Duodenal mucosa (tissue), 2 donors: ENCODE measurements at regions not wholly inside any gene's neighbourhood (a gene's known extent, or its start where the extent isn't known, plus 50 kb on each side); places are given as distances from the start of the nearest gene placed in this dataset.

Source experiments
- H3K27ac ChIP-seq: one replicate; pipeline ENCODE4 v1.7.0; 2013; ENCODE audit warnings: low read depth, low read length
- H3K27me3 ChIP-seq, 2 donors: one replicate each; pipeline ENCODE4 v1.7.0; 2013; ENCODE audit warnings: low read length in 2 of 2, control low read depth in 1 of 2; ENCODE audit not compliant: insufficient read depth in 2 of 2, control insufficient read depth in 1 of 2
- H3K36me3 ChIP-seq, 2 donors: one replicate each; pipeline ENCODE4 v1.7.0; 2013; ENCODE audit warnings: low read length in 2 of 2, control low read depth in 1 of 2; ENCODE audit not compliant: insufficient read depth in 2 of 2, control insufficient read depth in 1 of 2
- H3K4me1 ChIP-seq, 2 donors: one replicate each; pipeline ENCODE4 v1.7.0; 2013; ENCODE audit warnings: low read length in 2 of 2, control low read depth in 1 of 2; ENCODE audit not compliant: insufficient read depth in 2 of 2, control insufficient read depth in 1 of 2
- H3K4me3 ChIP-seq, 2 donors: one replicate each; pipeline ENCODE4 v1.7.0; 2013; ENCODE audit warnings: low read length in 2 of 2, low read depth in 1 of 2
- H3K9ac ChIP-seq, 2 donors: one replicate each; pipeline ENCODE4 v1.7.0; 2013; ENCODE audit warnings: low read length in 2 of 2, low read depth in 1 of 2
- H3K9me3 ChIP-seq, 2 donors: one replicate each; pipeline ENCODE4 v1.7.0; 2013; ENCODE audit warnings: low read length in 2 of 2, control low read depth in 1 of 2; ENCODE audit not compliant: control insufficient read depth in 1 of 2

DNA sequence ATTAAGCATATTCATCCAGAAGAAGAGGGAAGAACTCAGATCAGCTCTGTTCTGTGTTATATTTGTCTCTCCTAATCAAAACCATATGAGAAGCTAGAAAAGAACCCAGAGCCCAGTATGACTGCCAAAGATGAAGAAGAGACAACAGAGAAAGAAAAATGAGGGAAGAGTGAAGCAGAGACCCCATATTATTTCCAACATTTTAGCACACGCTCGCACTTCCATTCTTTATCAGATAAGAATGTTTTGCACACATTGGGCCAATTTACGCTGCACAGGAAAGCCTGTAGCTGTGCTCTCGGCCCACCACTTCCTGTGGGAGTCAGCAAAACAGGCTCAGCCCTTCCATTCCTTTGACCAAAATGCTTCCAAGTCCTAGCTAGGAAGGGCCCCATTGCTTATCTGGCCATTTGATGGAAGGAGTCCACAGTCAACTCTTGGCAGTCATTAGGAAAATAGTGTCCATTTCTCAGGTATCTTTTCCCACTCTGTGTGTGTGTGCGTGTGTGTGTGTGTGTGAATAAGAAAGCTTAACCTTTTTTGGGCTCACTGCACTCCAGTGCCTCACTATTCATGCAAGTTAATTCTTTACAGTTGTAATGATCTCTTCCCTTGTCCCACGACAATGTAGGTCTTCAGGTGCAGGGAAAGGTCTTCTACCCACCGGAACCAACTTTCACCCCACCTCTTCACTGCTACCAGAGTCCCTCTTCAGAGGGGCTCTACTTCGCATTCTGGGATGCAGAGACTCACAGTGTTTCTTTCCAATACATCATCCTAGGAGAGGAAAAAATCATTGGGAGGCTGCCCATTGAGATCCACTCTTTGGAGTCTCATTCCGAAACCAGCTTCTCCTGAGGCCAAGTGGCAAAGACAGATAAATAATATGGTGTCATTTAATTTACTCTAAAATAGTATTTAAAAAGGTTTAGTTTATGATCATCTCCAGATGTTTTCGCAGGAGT lies 237.5 kb downstream of the COG6 start:
- H3K27me3 ChIP-seq = no peaks in the 10 kb centered on the region
- H3K4me3 ChIP-seq = no peak overlapping the region
- H3K4me1 ChIP-seq = no peaks in the 10 kb centered on the region
- no peak overlapping the region for H3K9ac ChIP-seq
- H3K9me3 ChIP-seq = no peaks in the 10 kb centered on the region
- no peak overlapping the region for H3K27ac ChIP-seq
- no peaks in the 10 kb centered on the region for H3K36me3 ChIP-seq

DNA sequence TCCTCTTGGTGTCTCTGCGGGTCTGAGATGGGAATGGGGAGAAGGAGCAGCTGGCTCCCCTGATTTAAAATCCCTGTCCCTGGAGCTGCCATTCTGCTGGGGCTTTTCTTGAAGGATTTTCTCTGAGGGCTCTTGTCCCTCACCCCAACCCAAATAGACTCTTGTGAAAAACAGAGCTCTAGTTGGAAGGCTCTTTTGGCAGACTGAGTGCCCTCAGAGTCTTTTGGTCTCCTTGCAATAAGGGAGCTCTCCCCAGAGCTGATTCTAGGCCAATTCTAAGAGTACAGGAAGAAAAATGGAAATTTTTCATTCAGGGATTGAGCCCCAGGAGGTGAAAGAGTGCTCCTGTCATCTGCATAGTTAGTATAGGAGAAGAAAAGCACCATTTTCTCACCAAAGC lies 238.3 kb downstream of the COG6 start:
- Histone ChIP-seq H3K27ac (no peak overlapping the region), H3K4me3 (no peak overlapping the region), H3K36me3 (no peaks in the 10 kb centered on the region), H3K4me1 (no peaks in the 10 kb centered on the region), H3K27me3 (no peaks in the 10 kb centered on the region), H3K9me3 (no peaks in the 10 kb centered on the region), H3K9ac (no peak overlapping the region)

DNA sequence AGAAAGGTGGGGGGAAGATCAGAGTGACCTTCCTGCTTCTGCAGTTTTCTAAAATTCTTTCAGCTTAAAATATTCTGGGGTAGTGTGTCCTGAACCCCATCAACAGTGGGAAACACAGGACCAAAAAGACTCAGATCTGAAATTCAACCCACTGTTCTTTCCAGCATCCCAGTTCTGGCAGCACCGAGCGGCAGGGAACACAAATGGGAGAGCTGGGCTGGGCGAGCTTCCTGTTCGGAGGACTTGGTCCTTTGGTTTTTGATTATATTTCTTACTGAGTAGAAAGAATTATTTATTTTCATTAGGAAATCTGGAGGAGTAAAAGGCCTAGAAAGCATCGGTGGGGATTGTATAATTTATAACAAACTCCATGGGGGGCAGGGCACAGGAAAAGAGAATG lies 239.1 kb downstream of the COG6 start:
- H3K9me3 ChIP-seq = no peaks in the 10 kb centered on the region
- H3K4me1 ChIP-seq = no peaks in the 10 kb centered on the region
- H3K27me3 ChIP-seq = no peaks in the 10 kb centered on the region
- H3K27ac ChIP-seq = no peak overlapping the region
- H3K4me3 ChIP-seq = no peak overlapping the region
- H3K9ac ChIP-seq = no peak overlapping the region
- H3K36me3 ChIP-seq = no peaks in the 10 kb centered on the region

DNA sequence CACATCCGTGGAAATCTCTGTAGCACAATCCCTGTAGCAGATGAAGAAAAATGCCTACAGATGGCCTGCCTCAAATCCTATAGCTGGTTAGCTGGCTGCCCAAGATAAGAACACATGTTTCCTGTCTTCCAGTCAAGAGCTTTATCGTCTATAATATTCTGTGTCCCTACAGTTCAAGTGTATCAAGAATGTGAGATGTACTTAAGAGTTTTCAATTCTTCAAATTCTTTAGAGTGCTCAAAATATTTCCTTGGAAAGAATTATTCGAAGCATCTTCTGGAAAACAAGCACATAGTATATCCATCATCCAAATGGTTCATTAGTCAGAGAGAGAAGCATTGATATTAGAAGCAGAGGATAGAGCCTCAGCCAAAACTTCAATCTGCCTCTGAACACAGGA lies 239.8 kb downstream of the COG6 start:
- Histone ChIP-seq H3K36me3 (no peaks in the 10 kb centered on the region), H3K4me3 (no peak overlapping the region), H3K27me3 (no peaks in the 10 kb centered on the region), H3K9ac (no peak overlapping the region), H3K27ac (no peak overlapping the region), H3K4me1 (no peaks in the 10 kb centered on the region), H3K9me3 (no peaks in the 10 kb centered on the region)

DNA sequence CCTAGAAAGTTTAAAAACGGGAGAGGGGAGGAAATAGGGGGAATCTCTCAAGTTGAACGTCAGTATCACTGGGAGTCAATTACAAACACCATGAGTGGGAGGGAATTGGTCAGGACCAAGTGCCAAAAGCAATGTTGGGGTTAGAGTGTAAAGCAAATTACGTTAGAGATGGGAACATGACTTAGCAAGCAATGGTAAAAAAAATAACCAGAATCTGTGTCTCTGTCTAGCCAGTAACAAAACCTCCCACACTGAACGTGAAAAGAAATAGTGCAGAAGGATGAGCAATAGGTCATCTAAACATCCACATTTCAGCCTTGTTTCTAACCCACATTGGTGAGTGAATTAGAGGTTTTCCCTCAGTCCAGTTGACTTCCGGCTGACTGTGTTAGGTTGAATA lies 242.2 kb downstream of the COG6 start:
- no peak overlapping the region for H3K27ac ChIP-seq
- no peak overlapping the region for H3K4me3 ChIP-seq
- H3K4me1 ChIP-seq = no peaks in the 10 kb centered on the region
- H3K36me3 ChIP-seq = no peaks in the 10 kb centered on the region
- no peaks in the 10 kb centered on the region for H3K27me3 ChIP-seq
- H3K9ac ChIP-seq = no peak overlapping the region
- H3K9me3 ChIP-seq = no peaks in the 10 kb centered on the region

DNA sequence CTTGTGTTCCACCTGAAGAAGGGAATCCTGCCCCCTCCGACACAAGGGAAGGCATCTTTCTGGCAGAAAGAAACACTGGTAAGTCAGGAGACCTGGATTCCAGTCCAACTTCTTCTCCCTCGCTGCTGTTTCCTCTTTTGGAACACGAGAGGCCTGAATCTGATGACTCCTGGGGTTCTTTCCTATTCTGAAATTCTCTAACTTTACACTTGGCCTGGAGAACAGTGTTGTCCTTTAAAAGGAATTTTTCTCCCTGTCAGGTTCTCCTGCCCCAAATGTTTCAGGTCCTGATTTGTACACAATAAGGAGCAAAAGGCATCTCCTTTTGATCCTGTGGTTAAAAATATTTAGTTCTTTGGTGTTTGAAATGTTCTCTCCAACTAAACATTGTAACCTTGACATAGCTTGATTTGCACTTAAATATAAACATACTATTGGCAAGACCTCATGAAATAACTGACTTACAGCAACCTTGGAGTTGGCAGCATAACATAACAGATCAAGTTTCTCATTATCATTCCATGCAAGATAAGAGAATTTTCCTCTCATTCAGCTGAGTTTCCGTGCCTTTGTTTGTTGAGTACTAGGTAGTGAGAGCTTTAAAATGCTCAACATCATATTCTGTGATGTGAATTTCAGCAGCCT lies 244.8 kb downstream of the COG6 start:
- H3K27ac ChIP-seq = no peak overlapping the region
- H3K4me1 ChIP-seq = no peaks in the 10 kb centered on the region
- no peak overlapping the region for H3K4me3 ChIP-seq
- H3K9ac ChIP-seq = no peak overlapping the region
- no peaks in the 10 kb centered on the region for H3K27me3 ChIP-seq
- H3K9me3 ChIP-seq = no peaks in the 10 kb centered on the region
- H3K36me3 ChIP-seq = no peaks in the 10 kb centered on the region

DNA sequence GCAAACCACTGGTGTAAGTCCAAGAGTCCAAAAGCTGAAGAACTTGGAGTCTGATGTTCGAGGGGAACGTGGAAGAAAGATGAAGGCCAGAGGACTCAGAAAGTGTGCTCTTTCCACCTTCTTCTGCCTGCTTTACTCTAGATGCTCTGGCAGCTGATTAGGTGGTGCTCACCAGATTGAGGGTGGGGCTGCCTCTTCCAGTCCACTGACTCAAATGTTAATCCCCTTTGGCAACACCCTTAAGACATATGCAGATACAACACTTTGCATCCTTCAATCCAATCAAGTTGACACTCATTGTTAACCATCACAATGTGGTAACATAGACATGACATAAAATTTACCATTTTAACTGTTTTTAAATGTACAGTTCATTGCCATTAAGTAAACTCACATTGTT lies 249.5 kb downstream of the COG6 start:
- Histone ChIP-seq H3K27me3 (no peaks in the 10 kb centered on the region), H3K9ac (no peak overlapping the region), H3K4me3 (no peak overlapping the region), H3K4me1 (no peaks in the 10 kb centered on the region), H3K36me3 (no peaks in the 10 kb centered on the region), H3K9me3 (no peaks in the 10 kb centered on the region), H3K27ac (no peak overlapping the region)

DNA sequence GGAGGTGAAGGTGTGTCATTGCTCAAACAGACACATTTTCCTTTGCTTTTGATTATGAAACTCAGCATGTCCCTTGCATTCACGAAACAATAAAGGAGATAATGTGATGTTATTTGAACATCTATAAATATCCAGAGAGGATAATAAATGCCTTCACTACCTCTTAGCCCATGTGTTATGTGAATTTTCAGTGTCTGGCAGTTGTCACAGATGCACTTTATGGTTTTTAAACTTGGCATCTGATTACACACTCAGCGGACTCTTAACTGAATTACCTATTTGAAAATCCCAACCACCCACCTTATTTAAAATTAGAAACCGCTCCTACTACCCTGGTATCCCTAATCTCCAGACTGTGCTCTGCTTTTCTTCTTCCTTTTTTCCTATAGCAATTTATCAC lies 254.2 kb downstream of the COG6 start:
- H3K36me3 ChIP-seq = no peaks in the 10 kb centered on the region
- H3K27me3 ChIP-seq = no peaks in the 10 kb centered on the region
- no peak overlapping the region for H3K27ac ChIP-seq
- no peaks in the 10 kb centered on the region for H3K9me3 ChIP-seq
- no peak overlapping the region for H3K4me3 ChIP-seq
- H3K9ac ChIP-seq = no peak overlapping the region
- no peaks in the 10 kb centered on the region for H3K4me1 ChIP-seq

DNA sequence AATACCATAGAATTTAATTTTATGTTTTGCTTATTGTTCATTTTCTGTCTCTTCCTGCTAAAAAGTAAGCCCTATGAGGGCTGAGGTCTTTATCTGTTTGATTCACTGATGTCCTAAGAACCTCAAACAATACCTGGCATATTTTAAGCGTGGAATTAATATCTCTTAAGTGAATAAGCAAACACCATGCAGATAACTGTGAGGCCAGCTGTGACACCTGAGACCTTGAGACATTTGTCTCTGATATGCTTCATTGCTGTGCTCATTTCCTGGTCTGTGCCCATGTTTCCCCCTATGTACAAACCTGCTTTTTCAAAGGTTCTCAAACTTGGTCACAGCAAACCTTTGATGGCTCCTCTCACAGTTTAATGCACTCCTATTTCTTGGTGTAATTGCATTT lies 254.6 kb downstream of the COG6 start:
- no peak overlapping the region for H3K4me3 ChIP-seq

DNA sequence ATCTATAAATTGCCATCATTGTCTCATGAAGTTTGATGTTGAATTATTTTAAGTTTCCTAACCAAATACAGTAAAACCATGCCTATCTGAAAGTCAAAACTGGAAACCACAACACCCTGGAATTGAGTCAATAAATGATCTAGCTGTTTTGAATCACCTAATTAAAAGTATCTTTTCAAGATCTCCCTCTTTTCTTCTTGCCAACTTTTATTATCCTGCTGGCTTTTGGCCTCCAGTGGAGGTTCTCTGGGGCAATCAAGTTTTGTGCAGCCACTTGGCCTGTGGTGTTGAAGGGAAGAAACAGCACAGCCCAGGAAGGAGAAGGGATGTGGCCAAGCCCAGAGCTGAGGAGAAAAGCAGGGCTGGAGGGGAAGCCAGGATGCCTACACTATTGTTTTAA lies 255.4 kb downstream of the COG6 start:
- no peaks in the 10 kb centered on the region for H3K9me3 ChIP-seq
- H3K27ac ChIP-seq = no peak overlapping the region
- no peaks in the 10 kb centered on the region for H3K36me3 ChIP-seq
- H3K9ac ChIP-seq = no peak overlapping the region
- no peaks in the 10 kb centered on the region for H3K4me1 ChIP-seq
- no peak overlapping the region for H3K4me3 ChIP-seq
- no peaks in the 10 kb centered on the region for H3K27me3 ChIP-seq

More for the DNA sequence above, 254.6 kb downstream of the COG6 start:
- no peak overlapping the region for H3K9ac ChIP-seq
- H3K27ac ChIP-seq = no peak overlapping the region
- H3K9me3 ChIP-seq = no peaks in the 10 kb centered on the region
- H3K4me1 ChIP-seq = no peaks in the 10 kb centered on the region
- H3K36me3 ChIP-seq = no peaks in the 10 kb centered on the region
- no peaks in the 10 kb centered on the region for H3K27me3 ChIP-seq
